DND-41 (cell line): ENCODE measurements at regions not wholly inside any gene's neighbourhood (a gene's known extent, or its start where the extent isn't known, plus 50 kb on each side); places are given as distances from the start of the nearest gene placed in this dataset.
"Not testable (repeated sequence)": the region's sequence is repeated elsewhere in the genome, so short reads cannot be mapped to it uniquely, and the experiment has no call there.

ENCODE experiments used
- ATAC-seq: fragments of 200-7000 bp; cut with Tn5 transposase; 3 replicates; pipeline ENCODE4 v1.9.1; 2021; ENCODE audit warnings: low read depth; ENCODE audit not compliant: insufficient read depth
- DNase-seq: peaks from one replicate; pipeline ENCODE4 v3.0.0-alpha.2; 2020
- H2AFZ ChIP-seq: 2 replicates; pipeline ENCODE4 v1.6.0; 2012; ENCODE audit warnings: low read depth, low read length
- H3K27ac ChIP-seq: 2 replicates; pipeline ENCODE4 v1.5.1; 2012; ENCODE audit warnings: low read length, inconsistent platforms
- H3K27me3 ChIP-seq: fragments of 200-600 bp; sonication (generic); 2 replicates; pipeline ENCODE4 v1.6.0; 2012; ENCODE audit warnings: low read length, mild to moderate bottlenecking, inconsistent platforms; ENCODE audit not compliant: insufficient read depth, poor library complexity
- H3K36me3 ChIP-seq: 2 replicates; pipeline ENCODE4 v1.5.1; 2012; ENCODE audit warnings: low read length, inconsistent platforms; ENCODE audit not compliant: insufficient read depth
- H3K4me1 ChIP-seq: 2 replicates; pipeline ENCODE4 v1.5.1; 2012; ENCODE audit warnings: mild to moderate bottlenecking, low read length; ENCODE audit not compliant: insufficient read depth
- H3K4me2 ChIP-seq: 2 replicates; pipeline ENCODE4 v1.6.0; 2012; ENCODE audit warnings: mild to moderate bottlenecking, moderate library complexity, low read length, inconsistent platforms; ENCODE audit not compliant: insufficient read depth
- H3K4me3 ChIP-seq, 2 experiments: fragments of 200-600 bp in 1 of 2; shearing (Covaris generic) in 1 of 2; 2 replicates each; pipeline ENCODE4 v1.5.1; 2012 to 2016; ENCODE audit warnings: inconsistent platforms in 2 of 2, low read length in 2 of 2, mild to moderate bottlenecking in 2 of 2, low read depth in 1 of 2, moderate library complexity in 1 of 2
- H3K79me2 ChIP-seq: 2 replicates; pipeline ENCODE4 v1.6.0; 2012; ENCODE audit warnings: low read length, inconsistent platforms; ENCODE audit not compliant: insufficient read depth
- H3K9ac ChIP-seq: 2 replicates; pipeline ENCODE4 v1.6.0; 2012; ENCODE audit warnings: low read depth, mild to moderate bottlenecking, inconsistent platforms, low read length, moderate library complexity
- H3K9me3 ChIP-seq: 2 replicates; pipeline ENCODE4 v1.5.1; 2012; ENCODE audit warnings: low read length, moderate library complexity, mild to moderate bottlenecking, inconsistent platforms; ENCODE audit not compliant: insufficient read depth, severe bottlenecking
- H4K20me1 ChIP-seq: 2 replicates; pipeline ENCODE4 v1.6.0; 2012; ENCODE audit warnings: low read length; ENCODE audit not compliant: insufficient read depth
- EZH2 ChIP-seq: IDR thresholded peaks from 3 replicates; pipeline ENCODE4 v1.6.1; 2012; ENCODE audit warnings: borderline replicate concordance, low read depth, mild to moderate bottlenecking, moderate library complexity, low read length, inconsistent platforms; ENCODE audit not compliant: severe bottlenecking
- TF ChIP-seq, protein P1 (sequence below): IDR thresholded peaks from 2 replicates; pipeline ENCODE4 v1.5.1; 2012; ENCODE audit warnings: borderline replicate concordance, low read length, moderate library complexity, mild to moderate bottlenecking; ENCODE audit not compliant: poor library complexity, severe bottlenecking; ENCODE audit errors: extremely low read depth

DNA sequence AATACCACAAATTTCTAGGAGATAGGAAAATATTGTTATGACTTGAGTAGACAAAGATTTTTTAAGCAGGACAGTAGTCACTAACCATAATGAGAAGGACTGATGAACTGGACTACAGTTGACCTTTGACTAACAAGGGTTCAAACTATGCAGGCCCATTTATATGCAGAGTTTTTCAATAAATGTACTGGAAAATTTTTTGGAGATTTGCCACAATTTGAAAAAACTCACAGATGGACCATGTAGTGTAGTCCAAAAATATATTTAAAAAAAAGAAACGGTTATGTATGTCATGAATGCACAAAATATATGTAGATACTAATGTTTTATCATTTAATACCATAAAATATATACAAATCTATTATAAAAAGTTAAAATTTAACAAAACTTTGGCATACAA lies 151.8 kb downstream of the LRRN1 start:
- H3K9ac ChIP-seq, result no peak overlapping the region
- H4K20me1 ChIP-seq, result no peaks in the 10 kb centered on the region
- no peak overlapping the region for H3K4me2 ChIP-seq
- H3K79me2 ChIP-seq, result no peaks in the 10 kb centered on the region
- no peak overlapping the region for H3K27ac ChIP-seq
- ATAC-seq, result no peak
- H3K4me3 ChIP-seq, result no peak overlapping the region
- H3K27me3 ChIP-seq, result no peaks in the 10 kb centered on the region
- H3K36me3 ChIP-seq, result no peaks in the 10 kb centered on the region
- no peak for DNase-seq
- H3K9me3 ChIP-seq, result no peaks in the 10 kb centered on the region
- no peak for TF ChIP-seq EZH2
- TF ChIP-seq, protein P1, sequence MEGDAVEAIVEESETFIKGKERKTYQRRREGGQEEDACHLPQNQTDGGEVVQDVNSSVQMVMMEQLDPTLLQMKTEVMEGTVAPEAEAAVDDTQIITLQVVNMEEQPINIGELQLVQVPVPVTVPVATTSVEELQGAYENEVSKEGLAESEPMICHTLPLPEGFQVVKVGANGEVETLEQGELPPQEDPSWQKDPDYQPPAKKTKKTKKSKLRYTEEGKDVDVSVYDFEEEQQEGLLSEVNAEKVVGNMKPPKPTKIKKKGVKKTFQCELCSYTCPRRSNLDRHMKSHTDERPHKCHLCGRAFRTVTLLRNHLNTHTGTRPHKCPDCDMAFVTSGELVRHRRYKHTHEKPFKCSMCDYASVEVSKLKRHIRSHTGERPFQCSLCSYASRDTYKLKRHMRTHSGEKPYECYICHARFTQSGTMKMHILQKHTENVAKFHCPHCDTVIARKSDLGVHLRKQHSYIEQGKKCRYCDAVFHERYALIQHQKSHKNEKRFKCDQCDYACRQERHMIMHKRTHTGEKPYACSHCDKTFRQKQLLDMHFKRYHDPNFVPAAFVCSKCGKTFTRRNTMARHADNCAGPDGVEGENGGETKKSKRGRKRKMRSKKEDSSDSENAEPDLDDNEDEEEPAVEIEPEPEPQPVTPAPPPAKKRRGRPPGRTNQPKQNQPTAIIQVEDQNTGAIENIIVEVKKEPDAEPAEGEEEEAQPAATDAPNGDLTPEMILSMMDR, result no peak
- H2AFZ ChIP-seq, result no peak overlapping the region
- no peaks in the 10 kb centered on the region for H3K4me1 ChIP-seq

DNA sequence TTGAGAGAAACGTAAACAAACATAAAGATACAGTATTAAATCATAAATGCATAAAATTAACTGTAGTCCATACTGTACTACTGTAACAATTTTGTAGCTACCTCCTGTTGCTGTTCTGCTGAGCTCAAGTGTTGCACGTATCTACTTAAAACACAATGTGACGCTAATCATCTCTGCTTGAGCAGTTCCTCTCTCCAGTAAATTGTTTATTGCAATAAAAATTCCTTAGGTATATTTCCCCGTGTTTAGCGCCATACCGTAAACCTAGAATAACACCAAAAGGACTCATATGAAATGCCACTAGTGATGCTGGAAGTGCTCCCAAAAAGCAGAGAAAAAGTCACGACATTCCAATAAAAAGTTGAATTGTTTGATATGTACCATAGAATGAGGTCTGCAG lies 152.3 kb downstream of the LRRN1 start:
- H3K9ac ChIP-seq, result no peak overlapping the region
- H4K20me1 ChIP-seq, result no peaks in the 10 kb centered on the region
- H3K4me1 ChIP-seq, result no peaks in the 10 kb centered on the region
- H2AFZ ChIP-seq, result no peak overlapping the region
- DNase-seq, result no peak
- no peaks in the 10 kb centered on the region for H3K36me3 ChIP-seq
- no peaks in the 10 kb centered on the region for H3K9me3 ChIP-seq
- no peak overlapping the region for H3K4me3 ChIP-seq
- H3K79me2 ChIP-seq, result no peaks in the 10 kb centered on the region
- ATAC-seq, result no peak
- no peak overlapping the region for H3K4me2 ChIP-seq
- no peak overlapping the region for H3K27ac ChIP-seq
- no peaks in the 10 kb centered on the region for H3K27me3 ChIP-seq
- TF ChIP-seq, protein P1, result no peak
- no peak for TF ChIP-seq EZH2

DNA sequence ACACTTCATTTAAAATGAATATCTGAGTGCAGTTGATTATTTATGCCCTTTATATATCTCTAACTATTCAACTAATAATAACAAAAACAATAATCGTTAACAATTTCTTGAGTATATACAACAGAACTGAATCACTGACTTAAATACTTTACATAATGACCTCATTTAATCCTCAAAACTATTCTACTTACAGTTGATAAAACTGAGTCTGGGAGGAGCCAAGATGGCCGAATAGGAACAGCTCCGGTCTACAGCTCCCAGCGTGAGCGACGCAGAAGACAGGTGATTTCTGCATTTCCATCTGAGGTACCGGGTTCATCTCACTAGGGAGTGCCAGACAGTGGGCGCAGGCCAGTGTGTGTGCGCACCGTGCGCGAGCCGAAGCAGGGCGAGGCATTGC lies 163.6 kb downstream of the LRRN1 start:
- H3K4me3 ChIP-seq, H3K9ac ChIP-seq, H3K9me3 ChIP-seq, H2AFZ ChIP-seq, H3K79me2 ChIP-seq, H4K20me1 ChIP-seq, ATAC-seq, H3K4me1 ChIP-seq, DNase-seq, H3K27ac ChIP-seq, H3K27me3 ChIP-seq, H3K36me3 ChIP-seq, H3K4me2 ChIP-seq: not testable (repeated sequence)

DNA sequence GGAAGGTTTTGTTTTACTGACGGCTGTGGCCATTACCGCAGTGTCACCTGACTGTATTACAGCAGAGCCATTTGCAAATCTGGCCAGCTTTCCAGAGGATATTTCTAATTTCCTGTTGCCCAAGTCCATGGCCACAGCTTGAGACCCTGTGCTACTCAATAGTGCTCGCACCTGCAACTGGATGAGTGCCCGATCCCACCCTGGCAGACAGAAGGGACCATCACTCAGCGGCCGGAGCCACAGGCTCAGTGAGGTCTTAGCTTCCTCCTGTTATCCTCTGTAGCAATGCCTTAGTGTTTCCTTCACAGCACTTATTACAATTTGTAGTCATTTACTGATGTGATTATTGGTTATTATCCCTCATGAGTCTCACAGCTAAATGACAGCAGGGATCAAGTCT lies 184.8 kb downstream of the LRRN1 start:
- Histone ChIP-seq H3K79me2 (no peaks in the 10 kb centered on the region), H3K4me3 (no peak overlapping the region), H3K9ac (no peak overlapping the region), H4K20me1 (no peaks in the 10 kb centered on the region; the same call in 1 of the 2 replicates), H2AFZ (no peak overlapping the region), H3K36me3 (no peaks in the 10 kb centered on the region), H3K4me1 (no peaks in the 10 kb centered on the region), H3K9me3 (no peaks in the 10 kb centered on the region), H3K4me2 (no peak overlapping the region), H3K27me3 (no peaks in the 10 kb centered on the region), H3K27ac (no peak overlapping the region)
- no peak for DNase-seq
- TF ChIP-seq, protein P1, result no peak
- TF ChIP-seq EZH2, result no peak
- no peak for ATAC-seq
